ENCODE measurements at regions not wholly inside any gene's neighbourhood (a gene's known extent, or its start where the extent isn't known, plus 50 kb on each side); places are given as distances from the start of the nearest gene placed in this dataset.

- no peak for DNase-seq
Observed at GRCh38 chr5:38755181-38755580, 90.6 kb upstream of the OSMR start.

GRCh38 chr5:38756068-38756467, 89.7 kb upstream of the OSMR start:
- no peak for DNase-seq

- no peak for DNase-seq
Observed at GRCh38 chr5:38757451-38758245, 88.2 kb upstream of the OSMR start.

- DNase-seq, result no peak
Observed at GRCh38 chr5:38758774-38759600, 86.8 kb upstream of the OSMR start.

GRCh38 chr5:38764937-38765391, 80.8 kb upstream of the OSMR start:
- no peak for DNase-seq

- DNase-seq, result no peak
Observed at GRCh38 chr5:38765399-38765861, 80.4 kb upstream of the OSMR start.

- no peak for DNase-seq
Observed at GRCh38 chr5:38766151-38766550, 79.7 kb upstream of the OSMR start.

GRCh38 chr5:38768412-38769211, 77.2 kb upstream of the OSMR start:
- no peak for DNase-seq

- no peak for DNase-seq
Observed at GRCh38 chr5:38772471-38772870, 73.3 kb upstream of the OSMR start.

GRCh38 chr5:38775218-38775840, 70.5 kb upstream of the OSMR start:
- no peak for DNase-seq

- DNase-seq, result no peak
Observed at GRCh38 chr5:38776149-38776896, 69.5 kb upstream of the OSMR start.

- no peak for DNase-seq
Observed at GRCh38 chr5:38777111-38777510, 68.7 kb upstream of the OSMR start.

- DNase-seq, result no peak
Observed at GRCh38 chr5:38780316-38780715, 65.5 kb upstream of the OSMR start.

GRCh38 chr5:38780945-38781344, 64.9 kb upstream of the OSMR start:
- no peak for DNase-seq

- no peak for DNase-seq
Observed at GRCh38 chr5:38782180-38782835, 63.5 kb upstream of the OSMR start.

- DNase-seq, result no peak
Observed at GRCh38 chr5:38783011-38783561, 62.7 kb upstream of the OSMR start.

- no peak for DNase-seq
Observed at GRCh38 chr5:38789134-38789533, 56.7 kb upstream of the OSMR start.

- DNase-seq, result no peak
Observed at GRCh38 chr5:38789777-38790176, 56.0 kb upstream of the OSMR start.

GRCh38 chr5:38790268-38790667, 55.5 kb upstream of the OSMR start:
- no peak for DNase-seq

- no peak for DNase-seq
Observed at GRCh38 chr5:38790891-38791290, 54.9 kb upstream of the OSMR start.

GRCh38 chr5:38793099-38793498, 52.7 kb upstream of the OSMR start:
- DNase-seq, result no peak
